Dendritic cell treated with granulocyte-macrophage colony-stimulating factor and Interleukin-4, amounts not matched to agents 40 ng/mL and 50 ng/mL, for 4 days (primary cell): ENCODE measurements at regions not wholly inside any gene's neighbourhood (a gene's known extent, or its start where the extent isn't known, plus 50 kb on each side); places are given as distances from the start of the nearest gene placed in this dataset.
"Not testable (repeated sequence)": the region's sequence is repeated elsewhere in the genome, so short reads cannot be mapped to it uniquely, and the experiment has no call there.

Experiments
- H3K27ac Mint-ChIP-seq: one replicate; pipeline ENCODE4 v1.8.0; 2022; ENCODE audit warnings: mild to moderate bottlenecking, mixed read lengths
- H3K27me3 Mint-ChIP-seq: one replicate; pipeline ENCODE4 v1.8.0; 2022; ENCODE audit warnings: mild to moderate bottlenecking, mixed read lengths
- H3K36me3 Mint-ChIP-seq: one replicate; pipeline ENCODE4 v1.8.0; 2022; ENCODE audit warnings: low read depth, mixed read lengths
- H3K4me1 Mint-ChIP-seq: one replicate; pipeline ENCODE4 v1.8.0; 2022; ENCODE audit warnings: low read depth, mixed read lengths
- H3K4me3 Mint-ChIP-seq: one replicate; pipeline ENCODE4 v1.8.0; 2022; ENCODE audit warnings: mild to moderate bottlenecking, moderate library complexity, mixed read lengths
- H3K9me3 Mint-ChIP-seq: one replicate; pipeline ENCODE4 v1.8.0; 2022; ENCODE audit warnings: mixed read lengths
- intact Hi-C: fragments of 100-400 bp; cut with micrococcal nuclease; formaldehyde crosslinking; loops from one replicate; pipeline ENCODE4 v1.15.0; 2022

DNA sequence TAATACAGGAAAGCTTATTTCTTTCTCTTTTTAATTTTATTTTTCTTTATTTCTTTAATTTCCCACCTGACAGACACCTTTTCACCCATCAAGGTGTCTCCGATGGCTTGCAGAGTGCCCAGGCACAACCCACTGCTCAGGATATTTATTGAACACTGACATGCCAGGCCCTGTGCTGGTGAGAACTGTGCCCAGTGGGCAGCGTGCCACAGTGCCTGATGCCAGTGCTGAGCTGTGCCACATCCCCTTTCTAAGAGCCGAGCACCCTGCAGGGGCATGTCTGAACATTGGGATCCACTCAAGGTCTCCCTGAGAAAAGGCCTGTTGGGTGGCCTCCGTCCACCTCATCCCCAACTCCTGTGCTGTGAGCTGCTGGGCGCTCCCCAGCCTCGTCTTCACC is 158.6 kb upstream of the RAB6C start:
- no peaks in the 10 kb centered on the region for H3K36me3 Mint-ChIP-seq
- peaks cover 9% of the 10 kb centered on the region for H3K27me3 Mint-ChIP-seq
- H3K27ac Mint-ChIP-seq = no peak overlapping the region
- H3K9me3 Mint-ChIP-seq = peaks cover 3% of the 10 kb centered on the region
- intact Hi-C loops = no loop called here
- no peak overlapping the region for H3K4me3 Mint-ChIP-seq
- H3K4me1 Mint-ChIP-seq = peaks cover 5% of the 10 kb centered on the region

DNA sequence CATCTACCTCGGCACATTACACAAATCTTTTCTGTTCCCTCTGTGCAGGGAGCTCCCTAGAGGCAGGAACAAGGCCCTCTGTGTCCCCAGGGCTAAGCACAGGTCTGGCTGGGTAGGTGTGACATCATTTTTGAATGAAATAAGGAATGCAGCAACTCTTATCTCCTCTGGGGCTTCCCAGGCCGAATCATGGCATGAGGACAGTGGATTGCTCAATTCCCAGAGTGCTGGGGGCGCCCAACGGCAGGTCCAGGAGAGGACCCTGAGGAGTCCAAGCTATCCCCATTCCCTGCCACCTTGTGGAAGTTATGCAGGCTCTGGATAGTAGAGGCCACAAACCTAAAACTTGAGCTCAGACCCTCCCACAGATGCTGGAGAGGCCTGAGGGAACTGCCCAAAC is 158.0 kb upstream of the RAB6C start:
- Mint-ChIP-seq H3K36me3 (no peaks in the 10 kb centered on the region), H3K27ac (no peak overlapping the region), H3K27me3 (peaks cover 6% of the 10 kb centered on the region), H3K4me1 (peaks cover 5% of the 10 kb centered on the region), H3K4me3 (no peak overlapping the region), H3K9me3 (no peaks in the 10 kb centered on the region)
- intact Hi-C loops = no loop called here

DNA sequence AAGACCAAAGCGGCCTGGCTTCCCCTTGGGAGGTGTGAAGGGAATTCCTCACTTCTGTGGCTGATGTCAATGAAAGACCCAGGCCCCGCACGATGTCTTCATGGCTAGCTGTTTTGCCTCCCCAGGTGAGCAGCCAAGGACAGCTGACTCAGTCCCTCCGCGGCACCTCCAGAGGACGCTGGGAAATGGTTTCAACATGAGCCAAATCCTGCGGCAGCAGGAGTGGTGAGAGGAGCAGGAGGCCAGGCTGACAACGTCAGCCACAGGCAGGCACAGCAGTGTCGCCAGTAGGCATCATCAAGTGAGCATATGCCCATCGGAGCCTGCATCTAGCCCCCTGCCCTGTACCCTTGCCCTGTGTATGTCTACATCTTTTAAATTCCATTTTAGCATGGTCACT is 156.4 kb upstream of the RAB6C start:
- Mint-ChIP-seq H3K27me3 (peaks cover 1% of the 10 kb centered on the region), H3K9me3 (no peaks in the 10 kb centered on the region), H3K4me1 (peaks cover 5% of the 10 kb centered on the region), H3K4me3 (no peak overlapping the region), H3K27ac (no peak overlapping the region), H3K36me3 (no peaks in the 10 kb centered on the region)
- intact Hi-C loops = no loop called here

DNA sequence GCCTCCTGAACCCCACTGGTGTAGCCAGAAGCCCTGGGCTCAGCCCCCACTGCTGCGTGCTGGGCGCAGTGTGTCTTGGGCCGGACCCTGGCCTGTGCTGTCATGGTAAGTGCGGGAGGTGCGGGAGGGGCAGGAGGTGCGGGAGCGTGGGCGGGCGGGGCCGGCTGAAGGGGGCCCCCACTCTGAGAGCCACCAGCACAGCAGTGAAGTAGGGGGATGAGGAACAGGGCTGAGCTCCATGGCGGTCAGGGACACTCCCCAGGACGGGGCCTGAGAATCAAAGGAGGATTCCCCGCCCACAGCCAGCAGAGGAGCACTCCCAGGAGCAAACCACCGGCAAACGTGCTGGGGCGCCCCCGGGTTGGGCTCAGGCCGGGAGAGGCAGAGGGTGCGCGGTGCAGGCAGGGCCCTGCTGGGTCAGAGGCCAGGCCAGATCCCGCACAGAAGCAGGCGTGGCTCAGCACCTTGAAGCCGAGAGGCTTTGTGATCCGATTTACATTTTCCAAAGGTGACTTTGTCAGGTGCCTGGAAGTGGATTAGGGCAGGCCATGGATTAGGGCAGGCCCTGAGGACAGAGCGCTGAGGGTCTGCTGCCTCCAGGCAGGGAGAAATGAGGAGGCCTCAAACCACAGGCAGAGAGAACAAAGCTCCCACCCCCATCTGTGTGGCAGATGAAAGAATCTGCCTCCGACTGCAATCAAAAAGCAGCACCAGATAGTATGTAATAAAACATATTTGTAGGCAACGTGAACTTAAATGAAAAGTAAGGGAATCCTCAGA is 152.0 kb upstream of the RAB6C start:
- peaks cover 25% of the 10 kb centered on the region for H3K9me3 Mint-ChIP-seq
- intact Hi-C loops = no loop called here
- H3K27me3 Mint-ChIP-seq = peaks cover 5% of the 10 kb centered on the region
- H3K4me3 Mint-ChIP-seq = no peak overlapping the region
- no peaks in the 10 kb centered on the region for H3K36me3 Mint-ChIP-seq
- H3K4me1 Mint-ChIP-seq = no peaks in the 10 kb centered on the region
- H3K27ac Mint-ChIP-seq = no peak overlapping the region

DNA sequence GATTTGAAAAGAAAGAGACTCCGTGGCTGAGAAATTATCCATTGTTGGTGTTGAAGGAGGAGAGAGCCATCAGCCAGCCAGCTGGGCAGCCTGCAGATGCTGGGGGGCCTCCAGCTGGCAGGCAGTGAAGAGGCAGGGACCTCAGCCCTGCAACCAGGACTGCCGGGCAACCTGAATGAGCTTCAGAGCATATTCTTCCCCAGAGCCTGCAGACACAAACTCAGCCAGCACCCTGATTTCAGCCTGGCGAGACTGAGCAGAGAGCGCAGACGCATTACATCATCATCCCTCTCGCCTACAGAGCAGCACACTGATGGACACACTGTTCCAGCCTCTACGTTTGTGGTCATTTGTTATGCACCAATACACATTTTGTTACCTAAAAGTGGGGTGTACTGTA is 150.7 kb upstream of the RAB6C start:
- H3K4me1 Mint-ChIP-seq = no peaks in the 10 kb centered on the region
- intact Hi-C loops = no loop called here
- peaks cover 30% of the 10 kb centered on the region for H3K9me3 Mint-ChIP-seq
- H3K27ac Mint-ChIP-seq = no peak overlapping the region
- H3K27me3 Mint-ChIP-seq = peaks cover 5% of the 10 kb centered on the region
- H3K4me3 Mint-ChIP-seq = no peak overlapping the region
- H3K36me3 Mint-ChIP-seq = no peaks in the 10 kb centered on the region

DNA sequence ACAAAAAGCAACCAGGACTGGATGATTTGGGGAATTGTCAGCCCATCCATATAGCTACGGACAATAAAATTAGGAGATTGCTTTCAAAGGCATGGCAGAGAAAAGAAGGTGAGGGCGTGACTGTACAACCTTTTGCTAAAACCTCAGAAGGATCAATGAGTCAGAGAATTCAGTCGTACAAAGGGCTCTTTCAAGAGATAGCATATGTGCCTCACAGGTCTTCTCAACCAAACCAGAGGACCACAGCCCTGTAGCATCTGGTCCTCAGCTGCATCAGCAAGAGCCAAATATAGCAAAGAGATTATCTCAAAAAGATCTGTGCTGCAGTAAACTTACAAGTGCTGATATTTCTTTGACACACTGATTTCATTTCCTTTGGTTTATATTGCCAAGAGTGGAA is 149.9 kb upstream of the RAB6C start:
- Mint-ChIP-seq H3K9me3 (peaks cover 30% of the 10 kb centered on the region), H3K36me3 (no peaks in the 10 kb centered on the region), H3K27ac (no peak overlapping the region), H3K27me3 (peaks cover 5% of the 10 kb centered on the region), H3K4me1 (no peaks in the 10 kb centered on the region), H3K4me3 (no peak overlapping the region)
- intact Hi-C loops = no loop called here

DNA sequence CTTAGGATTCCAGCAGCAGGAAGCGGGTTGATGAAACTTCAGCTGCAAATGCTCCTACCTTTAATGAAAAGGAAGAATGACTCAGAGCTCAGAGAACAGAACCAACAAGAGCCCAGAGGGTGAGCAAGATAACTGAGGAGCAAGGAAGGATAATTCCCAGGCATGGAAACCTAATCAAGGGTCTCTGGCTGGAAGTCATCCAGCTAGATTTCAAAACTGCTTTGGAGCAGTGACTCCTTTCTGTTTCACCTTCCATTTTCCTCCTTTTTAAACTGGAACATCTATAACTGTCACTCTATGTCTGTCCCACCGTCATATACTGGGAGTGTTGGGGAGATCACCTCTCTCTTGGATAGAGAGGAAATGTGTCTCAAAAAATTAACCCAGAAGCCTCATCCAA is 148.4 kb upstream of the RAB6C start:
- intact Hi-C loops = no loop called here
- peaks cover 30% of the 10 kb centered on the region for H3K9me3 Mint-ChIP-seq
- H3K27ac Mint-ChIP-seq = no peak overlapping the region
- peaks cover 7% of the 10 kb centered on the region for H3K27me3 Mint-ChIP-seq
- H3K4me3 Mint-ChIP-seq = no peak overlapping the region
- H3K36me3 Mint-ChIP-seq = no peaks in the 10 kb centered on the region
- no peaks in the 10 kb centered on the region for H3K4me1 Mint-ChIP-seq

DNA sequence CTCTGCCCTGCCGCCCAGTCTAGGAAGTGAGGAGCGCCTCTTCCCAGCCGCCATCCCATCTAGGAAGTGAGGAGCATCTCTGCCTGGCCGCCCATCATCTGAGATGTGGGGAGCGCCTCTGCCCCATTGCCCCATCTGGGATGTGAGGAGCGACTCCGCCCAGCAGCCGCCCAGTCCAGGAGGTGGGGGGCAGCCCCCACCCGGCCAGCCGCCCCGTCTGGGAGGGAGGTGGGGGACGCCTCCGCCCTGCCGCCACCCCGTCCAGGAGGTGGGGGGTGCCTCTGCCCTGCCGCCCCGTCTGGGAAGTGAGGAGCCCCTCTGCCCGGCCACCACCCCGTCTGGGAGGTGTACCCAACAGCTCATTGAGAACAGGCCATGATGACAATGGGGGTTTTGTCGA is 146.0 kb upstream of the RAB6C start:
- H3K9me3 Mint-ChIP-seq = peaks cover 30% of the 10 kb centered on the region
- H3K36me3 Mint-ChIP-seq, H3K27me3 Mint-ChIP-seq, H3K27ac Mint-ChIP-seq, H3K4me3 Mint-ChIP-seq, intact Hi-C loops, H3K4me1 Mint-ChIP-seq: not testable (repeated sequence)

DNA sequence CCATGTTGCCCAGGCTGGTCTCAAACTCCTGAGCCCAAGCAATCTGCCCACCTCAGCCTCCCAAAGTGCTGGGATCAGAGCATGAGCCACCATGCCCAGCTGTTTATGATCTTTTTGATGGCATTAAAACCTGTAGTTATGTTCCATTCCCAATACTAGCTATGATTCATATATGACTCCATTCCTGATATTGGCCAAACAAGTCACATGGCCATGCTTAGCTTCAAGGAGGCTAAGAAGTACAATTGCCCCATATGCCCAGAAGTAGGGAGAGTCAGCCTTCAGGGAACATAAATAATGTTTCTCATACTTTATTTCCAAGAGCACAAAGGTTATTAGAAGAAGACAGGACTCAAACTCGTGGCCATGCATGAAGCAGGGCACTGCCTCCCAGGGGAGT is 132.4 kb upstream of the RAB6C start:
- H3K9me3 Mint-ChIP-seq = no peaks in the 10 kb centered on the region
- H3K27ac Mint-ChIP-seq = no peak overlapping the region
- intact Hi-C loops = loop anchor here (5.0 kb wide), 1 partner anchor 655 kb away; no protein-coding TSS in a partner anchor
- no peak overlapping the region for H3K4me3 Mint-ChIP-seq
- H3K4me1 Mint-ChIP-seq = peaks cover 2% of the 10 kb centered on the region
- no peaks in the 10 kb centered on the region for H3K36me3 Mint-ChIP-seq
- peaks cover 6% of the 10 kb centered on the region for H3K27me3 Mint-ChIP-seq

DNA sequence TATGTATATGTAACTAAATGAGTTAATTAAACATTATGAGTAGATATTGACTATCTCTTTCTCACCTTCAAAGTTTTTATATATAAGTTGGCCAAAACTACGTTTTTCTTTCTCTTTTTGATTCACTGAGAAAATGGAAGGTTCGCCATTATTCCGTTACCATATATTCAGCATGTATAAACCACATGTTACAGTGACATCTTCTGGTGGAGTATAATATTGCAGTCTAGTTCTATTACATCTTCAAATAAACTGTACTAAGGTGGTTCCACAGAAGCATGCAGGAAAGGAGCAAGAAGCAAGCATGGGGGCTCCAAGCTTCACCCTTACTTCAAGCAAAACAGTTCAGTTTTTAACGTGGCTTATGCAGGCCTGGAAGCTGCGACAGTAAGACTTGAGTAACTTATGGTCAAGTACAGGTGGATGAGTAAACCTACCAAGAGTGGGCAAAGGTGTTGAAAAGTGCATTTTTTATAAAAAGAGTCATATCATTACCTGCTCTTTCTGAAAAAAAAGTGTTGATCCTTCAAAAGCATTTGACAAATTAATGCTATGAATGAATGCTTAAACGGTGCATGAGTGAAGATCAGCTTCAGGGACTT is 129.8 kb upstream of the RAB6C start:
- Mint-ChIP-seq H3K9me3 (no peaks in the 10 kb centered on the region), H3K36me3 (no peaks in the 10 kb centered on the region), H3K4me1 (peaks cover 10% of the 10 kb centered on the region), H3K27ac (no peak overlapping the region), H3K4me3 (no peak overlapping the region), H3K27me3 (peaks cover 5% of the 10 kb centered on the region)
- intact Hi-C loops = loop anchor here (1.0 to 5.0 kb wide), 2 partner anchors 657 to 1113 kb away; no protein-coding TSS in a partner anchor

DNA sequence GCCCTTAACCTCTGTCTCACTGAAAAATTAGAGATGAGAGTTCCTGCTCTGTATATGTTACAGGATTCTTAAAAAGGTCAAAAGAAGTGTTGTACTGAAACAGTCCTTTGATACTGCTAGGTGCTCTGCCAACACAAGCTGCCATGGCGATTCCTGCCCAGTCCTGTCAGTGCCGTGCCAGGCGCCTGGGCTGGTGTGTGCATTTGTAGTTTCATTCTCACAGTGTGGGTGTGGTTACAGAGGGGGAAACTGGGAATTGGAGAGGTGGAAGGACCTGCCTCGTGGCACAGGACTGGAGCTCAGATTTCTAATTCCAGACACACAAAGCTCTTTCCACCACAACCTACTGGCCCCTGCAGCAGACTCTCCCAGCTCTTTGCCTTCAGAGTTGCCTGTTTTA is 122.3 kb upstream of the RAB6C start:
- Mint-ChIP-seq H3K27ac (no peak overlapping the region), H3K9me3 (no peaks in the 10 kb centered on the region), H3K36me3 (no peaks in the 10 kb centered on the region), H3K4me3 (no peak overlapping the region), H3K27me3 (no peaks in the 10 kb centered on the region), H3K4me1 (peaks cover 6% of the 10 kb centered on the region)
- intact Hi-C loops = no loop called here

DNA sequence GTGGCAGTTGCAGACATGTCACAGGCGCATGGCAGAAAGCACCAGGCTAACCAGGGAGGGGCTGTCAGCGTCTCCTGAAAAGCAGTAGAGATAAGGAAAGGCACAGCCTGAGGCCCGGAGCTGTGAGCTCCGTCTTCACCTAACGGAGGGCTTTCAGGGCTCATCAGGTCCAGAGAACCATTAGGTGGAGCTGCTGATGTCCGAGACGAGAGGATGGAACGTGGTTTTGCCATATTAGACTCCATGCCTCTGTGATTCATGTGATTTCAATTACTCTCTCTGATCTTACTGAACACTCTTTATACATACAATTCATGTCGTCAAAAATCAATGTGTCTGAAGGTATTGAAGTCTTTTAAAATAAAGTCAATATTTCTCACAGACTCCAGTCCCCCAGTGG is 120.3 kb upstream of the RAB6C start:
- no peaks in the 10 kb centered on the region for H3K4me1 Mint-ChIP-seq
- intact Hi-C loops = no loop called here
- no peaks in the 10 kb centered on the region for H3K27me3 Mint-ChIP-seq
- H3K9me3 Mint-ChIP-seq = no peaks in the 10 kb centered on the region
- no peak overlapping the region for H3K4me3 Mint-ChIP-seq
- no peak overlapping the region for H3K27ac Mint-ChIP-seq
- no peaks in the 10 kb centered on the region for H3K36me3 Mint-ChIP-seq

DNA sequence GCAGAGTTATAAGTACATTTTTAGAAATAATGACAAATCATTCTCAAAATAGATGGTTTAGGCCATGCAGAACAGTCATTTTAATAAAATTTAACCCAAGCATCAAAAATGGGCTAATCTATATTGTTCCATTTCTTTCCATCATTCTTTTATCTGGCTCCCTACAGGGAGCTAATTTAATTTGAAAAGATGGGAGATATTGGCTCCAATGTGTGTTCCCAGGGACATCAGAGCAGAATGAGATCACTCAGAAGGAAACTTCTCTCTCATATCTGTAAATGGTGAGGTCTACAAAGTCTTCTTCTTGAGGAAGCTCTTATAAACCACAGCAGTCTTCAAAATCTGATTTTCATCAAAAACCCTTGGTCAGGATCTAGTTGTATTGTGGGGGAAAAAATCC is 119.4 kb upstream of the RAB6C start:
- intact Hi-C loops = no loop called here
- Mint-ChIP-seq H3K27ac (no peak overlapping the region), H3K36me3 (no peaks in the 10 kb centered on the region), H3K4me1 (no peaks in the 10 kb centered on the region), H3K27me3 (no peaks in the 10 kb centered on the region), H3K9me3 (no peaks in the 10 kb centered on the region), H3K4me3 (no peak overlapping the region)

DNA sequence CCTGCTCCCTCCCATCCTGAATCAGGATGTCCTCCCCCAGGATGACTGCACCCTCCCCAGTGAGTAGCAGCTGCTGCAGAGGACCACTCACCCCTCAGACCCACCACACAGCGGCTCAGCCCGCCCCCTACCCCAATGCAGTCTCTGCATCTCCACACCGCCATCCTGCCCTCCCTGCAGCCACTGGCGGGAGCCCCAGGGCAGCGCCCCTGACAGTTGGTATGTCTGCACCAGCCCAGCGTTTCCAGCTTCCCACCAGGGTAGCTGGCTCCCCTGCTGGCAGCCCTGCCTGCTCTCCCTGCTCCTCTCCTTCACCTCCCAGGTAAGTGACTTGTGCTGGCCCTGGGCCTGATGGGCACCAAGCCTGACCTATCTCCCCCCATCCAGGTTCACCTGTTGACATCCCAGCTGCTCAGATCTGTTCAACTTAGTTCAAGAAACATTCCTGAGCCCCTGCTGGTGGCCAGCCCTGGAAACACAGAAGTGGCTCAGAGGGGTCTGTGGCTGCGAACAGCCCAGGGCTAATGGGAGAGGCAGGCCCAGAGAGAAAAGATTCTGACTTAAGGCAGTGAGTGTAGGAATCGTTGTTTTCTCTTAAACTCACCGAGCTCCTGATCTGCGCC is 117.7 kb upstream of the RAB6C start:
- Mint-ChIP-seq H3K27ac (no peak overlapping the region), H3K9me3 (no peaks in the 10 kb centered on the region), H3K36me3 (no peaks in the 10 kb centered on the region), H3K4me3 (no peak overlapping the region), H3K27me3 (no peaks in the 10 kb centered on the region), H3K4me1 (no peaks in the 10 kb centered on the region)
- intact Hi-C loops = no loop called here
